ENCODE measurements at regions not wholly inside any gene's neighbourhood (a gene's known extent, or its start where the extent isn't known, plus 50 kb on each side); places are given as distances from the start of the nearest gene placed in this dataset.

DNA sequence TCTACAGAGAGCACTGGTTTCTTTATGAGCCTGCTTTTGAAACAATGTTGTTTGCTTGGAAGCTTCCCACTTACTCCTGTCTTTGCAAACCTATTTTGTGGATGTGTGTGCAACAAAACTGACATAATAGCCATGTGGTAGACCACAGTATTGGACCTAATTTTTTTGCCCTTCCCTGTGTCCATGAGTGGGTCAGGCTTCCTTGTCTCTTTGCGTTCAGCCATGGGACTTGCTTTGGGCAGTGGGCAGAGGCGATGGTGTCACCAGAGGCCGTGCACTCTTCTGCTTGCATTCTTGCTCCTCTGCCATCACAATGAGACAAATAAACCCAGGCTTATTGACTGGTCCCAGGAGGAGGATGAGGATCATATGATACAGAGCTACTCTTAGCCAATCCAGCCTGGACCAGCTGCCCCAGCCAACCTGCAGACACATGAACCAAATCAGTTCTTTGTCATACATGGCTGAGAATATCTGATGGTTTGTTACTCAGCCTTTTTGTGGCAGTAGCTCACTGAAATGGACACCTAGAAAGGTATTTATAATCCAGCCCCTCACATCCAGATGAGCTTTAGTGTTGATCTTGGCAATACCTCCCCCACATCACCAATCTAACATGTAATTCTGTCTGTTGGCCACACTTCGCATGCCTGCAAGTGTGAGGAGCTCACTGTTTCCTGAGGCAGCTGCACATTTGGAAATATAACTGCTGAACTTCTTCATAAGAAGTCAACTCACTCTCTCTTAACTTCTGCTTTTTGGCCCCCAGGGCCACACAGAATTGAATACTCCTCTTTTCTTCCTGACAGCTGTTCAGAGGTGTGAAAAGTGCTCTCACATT, 427.8 kb upstream of the ZMIZ1 start:
- TF ChIP-seq, protein P1, sequence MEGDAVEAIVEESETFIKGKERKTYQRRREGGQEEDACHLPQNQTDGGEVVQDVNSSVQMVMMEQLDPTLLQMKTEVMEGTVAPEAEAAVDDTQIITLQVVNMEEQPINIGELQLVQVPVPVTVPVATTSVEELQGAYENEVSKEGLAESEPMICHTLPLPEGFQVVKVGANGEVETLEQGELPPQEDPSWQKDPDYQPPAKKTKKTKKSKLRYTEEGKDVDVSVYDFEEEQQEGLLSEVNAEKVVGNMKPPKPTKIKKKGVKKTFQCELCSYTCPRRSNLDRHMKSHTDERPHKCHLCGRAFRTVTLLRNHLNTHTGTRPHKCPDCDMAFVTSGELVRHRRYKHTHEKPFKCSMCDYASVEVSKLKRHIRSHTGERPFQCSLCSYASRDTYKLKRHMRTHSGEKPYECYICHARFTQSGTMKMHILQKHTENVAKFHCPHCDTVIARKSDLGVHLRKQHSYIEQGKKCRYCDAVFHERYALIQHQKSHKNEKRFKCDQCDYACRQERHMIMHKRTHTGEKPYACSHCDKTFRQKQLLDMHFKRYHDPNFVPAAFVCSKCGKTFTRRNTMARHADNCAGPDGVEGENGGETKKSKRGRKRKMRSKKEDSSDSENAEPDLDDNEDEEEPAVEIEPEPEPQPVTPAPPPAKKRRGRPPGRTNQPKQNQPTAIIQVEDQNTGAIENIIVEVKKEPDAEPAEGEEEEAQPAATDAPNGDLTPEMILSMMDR (IDR thresholded peaks at IDR 0.05) = no peak
- TF ChIP-seq POLR2A (IDR thresholded peaks at IDR 0.05) = no peak

All from thyroid gland (tissue), 4 donors.